ENCODE measurements at regions not wholly inside any gene's neighbourhood (a gene's known extent, or its start where the extent isn't known, plus 50 kb on each side); places are given as distances from the start of the nearest gene placed in this dataset.
A peak's percentile ranks its signal among the peaks of the same experiment; 100 is the strongest.
"Not testable (repeated sequence)": the region's sequence is repeated elsewhere in the genome, so short reads cannot be mapped to it uniquely, and the experiment has no call there.

DNA sequence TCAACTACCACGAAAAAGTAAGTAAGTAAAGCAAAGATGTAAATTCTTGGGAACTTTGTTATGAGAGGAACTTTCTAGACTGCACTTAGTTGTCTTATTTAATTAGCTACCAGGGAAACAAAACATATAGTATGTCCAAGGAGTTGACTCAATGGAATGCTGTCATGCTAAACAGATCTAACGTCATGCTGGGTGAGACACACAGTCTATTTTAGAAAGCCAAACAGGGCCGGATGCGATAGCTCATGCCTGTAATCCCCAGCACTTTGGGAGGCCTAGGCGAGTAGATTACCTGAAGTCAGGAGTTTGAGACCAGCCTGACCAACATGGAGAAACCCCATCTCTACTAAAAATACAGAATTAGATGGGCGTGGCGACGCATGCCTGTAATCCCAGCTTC, 146.4 kb downstream of the NPIPA8 start:
- H3K27ac Mint-ChIP-seq; H3K4me3 Mint-ChIP-seq; DNase-seq (ENCODE audit: low spot score); H3K9me3 Mint-ChIP-seq; H3K27me3 Mint-ChIP-seq; ATAC-seq; H3K36me3 Mint-ChIP-seq; H3K4me1 Mint-ChIP-seq (ENCODE audit: low read depth in 2 of 2): not testable (repeated sequence)

DNA sequence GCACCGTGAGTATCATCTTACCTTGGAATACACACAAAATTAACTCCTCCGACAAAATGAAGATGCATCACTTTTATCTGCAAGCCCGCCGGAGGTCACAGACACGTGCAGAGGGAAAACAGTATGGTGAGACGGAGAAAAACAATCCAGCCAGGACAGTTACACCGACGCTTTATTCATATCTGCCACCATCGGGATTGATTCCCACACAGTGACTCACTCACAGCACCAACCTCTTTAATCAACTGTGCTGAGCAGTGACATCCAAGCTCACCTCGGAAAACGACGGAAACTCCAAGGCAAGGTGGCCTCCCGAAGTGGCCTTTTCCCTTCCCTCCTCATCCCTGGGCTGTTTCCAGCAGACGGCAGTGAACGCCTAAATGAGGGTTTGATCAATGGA, 151.8 kb downstream of the NPIPA8 start:
- H3K4me3 Mint-ChIP-seq; H3K27me3 Mint-ChIP-seq; H3K4me1 Mint-ChIP-seq (ENCODE audit: low read depth in 2 of 2); H3K9me3 Mint-ChIP-seq; DNase-seq (ENCODE audit: low spot score); H3K27ac Mint-ChIP-seq; H3K36me3 Mint-ChIP-seq; ATAC-seq: not testable (repeated sequence)

DNA sequence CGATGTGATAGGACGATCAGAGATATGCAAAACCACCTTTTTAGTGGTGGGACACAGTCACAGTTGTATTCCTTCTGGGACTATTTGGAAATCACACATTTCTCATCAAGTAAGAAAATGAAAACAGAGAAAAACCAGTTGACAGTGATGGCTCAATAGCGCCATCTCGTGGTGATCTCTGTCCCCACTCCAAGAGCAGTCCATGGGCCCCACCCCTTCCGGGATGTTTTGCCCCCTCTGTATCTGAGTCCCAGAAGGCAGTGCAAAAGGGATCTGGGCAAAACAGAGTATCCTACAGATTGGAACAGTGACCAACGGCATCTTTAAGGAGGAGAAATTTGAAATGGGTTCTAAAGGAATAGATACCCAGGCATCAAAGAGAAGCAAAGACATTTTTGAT, 155.5 kb downstream of the NPIPA8 start:
- H3K4me1 Mint-ChIP-seq (ENCODE audit: low read depth in 2 of 2); ATAC-seq; H3K9me3 Mint-ChIP-seq; DNase-seq (ENCODE audit: low spot score); H3K4me3 Mint-ChIP-seq; H3K27ac Mint-ChIP-seq; H3K27me3 Mint-ChIP-seq; H3K36me3 Mint-ChIP-seq: not testable (repeated sequence)

DNA sequence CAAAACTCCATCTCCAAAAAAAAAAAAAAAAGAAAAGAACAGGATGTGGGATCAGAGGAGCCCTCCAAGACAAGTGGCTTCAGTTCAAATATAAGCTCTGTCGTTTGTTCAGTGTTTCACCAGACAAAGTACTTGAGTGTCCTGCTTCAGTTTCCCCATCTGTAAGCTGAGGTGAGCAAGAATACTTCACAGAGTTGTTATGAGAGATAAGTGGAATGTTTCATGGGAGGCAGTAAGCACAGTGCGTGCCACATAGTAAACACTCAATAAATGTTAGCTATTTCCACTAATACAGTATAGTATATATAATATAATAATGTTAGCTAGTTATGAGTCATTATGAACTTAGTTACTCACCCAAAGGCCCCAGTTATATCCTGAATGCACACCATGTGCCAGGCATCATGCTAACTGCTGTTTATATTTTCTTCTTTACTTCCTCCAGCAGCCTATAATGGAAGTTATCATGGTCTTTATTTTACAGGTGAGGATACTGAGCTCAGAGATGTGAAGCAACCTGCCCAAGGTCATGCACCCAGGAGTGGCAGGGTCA, 162.5 kb downstream of the NPIPA8 start:
- H3K27me3 Mint-ChIP-seq; DNase-seq (ENCODE audit: low spot score); H3K4me3 Mint-ChIP-seq; H3K36me3 Mint-ChIP-seq; H3K4me1 Mint-ChIP-seq (ENCODE audit: low read depth in 2 of 2); ATAC-seq; H3K27ac Mint-ChIP-seq; H3K9me3 Mint-ChIP-seq: not testable (repeated sequence)

DNA sequence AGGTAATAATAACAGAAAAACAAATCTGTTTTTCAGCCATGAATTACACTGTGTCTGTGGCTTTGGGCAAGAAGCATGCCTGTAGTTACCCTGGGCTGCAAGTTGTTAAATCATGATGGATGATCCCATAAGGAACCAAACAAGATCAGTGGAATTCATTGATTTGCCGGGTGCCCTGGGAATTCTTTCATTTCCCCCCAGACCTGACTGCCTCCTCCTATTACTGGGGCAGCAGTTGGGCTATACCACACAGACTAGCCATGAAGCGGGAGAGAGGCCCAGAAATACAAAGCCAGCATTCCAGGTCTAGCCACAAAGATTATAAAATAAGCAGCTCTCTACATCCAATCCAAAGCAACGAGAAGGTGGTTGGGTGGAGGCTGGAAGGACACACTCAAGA, 174.2 kb downstream of the NPIPA8 start:
- ATAC-seq; H3K36me3 Mint-ChIP-seq; H3K27ac Mint-ChIP-seq; DNase-seq (ENCODE audit: low spot score); H3K4me1 Mint-ChIP-seq (ENCODE audit: low read depth in 2 of 2); H3K4me3 Mint-ChIP-seq; H3K9me3 Mint-ChIP-seq: not testable (repeated sequence)
- H3K27me3 Mint-ChIP-seq = peaks cover 13 to 17% of the 10 kb centered on the region in 2 donors

DNA sequence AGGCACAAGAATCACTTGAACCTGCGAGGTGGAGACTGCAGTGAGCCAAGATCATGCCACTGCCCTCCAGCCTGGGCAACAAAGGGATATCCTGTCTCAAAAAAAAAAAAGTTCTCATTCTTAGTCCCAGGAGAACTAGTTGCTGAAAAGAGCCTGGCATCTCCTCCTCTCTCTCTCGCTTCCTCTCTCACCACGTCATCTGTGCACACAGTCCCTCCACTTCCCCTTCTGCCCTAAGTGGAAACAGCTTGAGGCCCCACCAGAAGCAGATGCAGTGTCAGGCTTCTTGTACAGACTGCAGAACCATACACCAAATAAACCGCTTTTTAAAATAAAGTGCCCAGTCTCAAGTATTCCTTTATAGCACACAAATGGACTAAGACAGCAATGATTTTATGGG, 175.3 kb downstream of the NPIPA8 start:
- H3K4me1 Mint-ChIP-seq (ENCODE audit: low read depth in 2 of 2); ATAC-seq; H3K4me3 Mint-ChIP-seq; H3K9me3 Mint-ChIP-seq; H3K36me3 Mint-ChIP-seq; DNase-seq (ENCODE audit: low spot score); H3K27ac Mint-ChIP-seq: not testable (repeated sequence)
- peaks cover 13 to 17% of the 10 kb centered on the region in 2 donors for H3K27me3 Mint-ChIP-seq

DNA sequence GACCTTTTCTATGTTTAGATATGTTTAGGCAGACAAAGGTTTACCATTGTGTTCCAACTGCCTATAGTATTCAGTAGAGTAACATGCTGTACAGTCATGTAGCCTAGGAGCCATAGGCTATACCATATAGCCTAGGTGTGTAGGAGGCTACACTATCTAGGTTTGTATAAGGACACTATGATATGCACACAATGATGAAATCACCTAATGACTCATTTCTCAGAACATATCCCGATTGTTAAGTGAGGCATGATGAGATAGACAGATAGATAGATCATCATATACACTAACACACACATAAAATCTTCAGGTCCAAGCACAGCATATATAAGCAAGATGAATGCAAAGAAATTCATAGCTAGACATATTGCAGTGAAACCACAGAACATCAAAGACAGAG, 177.4 kb downstream of the NPIPA8 start:
- H3K27ac Mint-ChIP-seq; H3K4me1 Mint-ChIP-seq (ENCODE audit: low read depth in 2 of 2); ATAC-seq: not testable (repeated sequence)

DNA sequence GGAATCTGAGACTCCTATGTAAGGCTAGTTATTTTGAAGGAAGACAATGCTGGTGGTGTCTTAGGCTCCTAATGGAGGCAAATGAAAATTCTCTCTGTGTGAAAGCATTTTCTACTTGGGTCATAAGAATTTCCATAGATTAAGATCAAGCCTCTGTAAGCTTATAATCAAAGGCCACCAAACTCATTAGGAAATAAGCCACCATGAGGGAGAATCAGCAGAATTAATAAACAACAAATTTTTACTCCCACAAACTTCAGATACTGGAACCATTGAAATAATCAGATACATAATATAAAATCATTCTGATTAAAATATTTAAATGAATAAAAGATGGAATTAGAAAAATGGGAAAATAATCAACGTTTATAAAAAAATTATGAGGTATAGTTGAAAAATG, 178.7 kb downstream of the NPIPA8 start:
- not testable (repeated sequence) for H3K36me3 Mint-ChIP-seq; DNase-seq (ENCODE audit: low spot score); H3K27me3 Mint-ChIP-seq; H3K9me3 Mint-ChIP-seq; H3K4me1 Mint-ChIP-seq (ENCODE audit: low read depth in 2 of 2); H3K27ac Mint-ChIP-seq; ATAC-seq; H3K4me3 Mint-ChIP-seq

More for the DNA sequence above, 177.4 kb downstream of the NPIPA8 start:
- H3K9me3 Mint-ChIP-seq; H3K4me3 Mint-ChIP-seq; DNase-seq (ENCODE audit: low spot score); H3K27me3 Mint-ChIP-seq; H3K36me3 Mint-ChIP-seq: not testable (repeated sequence)

DNA sequence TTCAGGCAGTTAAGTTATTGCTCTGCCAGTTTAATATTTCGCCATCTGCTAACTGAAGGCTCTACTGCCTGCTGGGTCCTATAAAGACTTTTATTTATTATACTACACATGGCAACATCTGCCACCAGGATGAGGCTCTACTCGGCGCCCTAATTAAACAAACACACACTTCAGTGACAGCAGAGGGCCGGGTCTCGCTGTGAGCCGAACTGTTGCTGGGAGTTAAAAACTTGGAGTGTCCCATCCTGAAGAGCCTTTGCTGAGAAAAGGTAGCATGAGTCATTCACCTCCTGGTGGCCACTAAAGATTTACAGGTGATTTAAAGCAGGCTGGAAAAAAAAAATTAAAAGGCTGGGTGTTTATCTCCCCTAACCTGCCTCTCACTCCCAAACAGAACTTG, 183.7 kb downstream of the NPIPA8 start:
- H3K9me3 Mint-ChIP-seq; DNase-seq (ENCODE audit: low spot score); H3K4me1 Mint-ChIP-seq (ENCODE audit: low read depth in 2 of 2); H3K27ac Mint-ChIP-seq; ATAC-seq; H3K36me3 Mint-ChIP-seq; H3K27me3 Mint-ChIP-seq; H3K4me3 Mint-ChIP-seq: not testable (repeated sequence)

DNA sequence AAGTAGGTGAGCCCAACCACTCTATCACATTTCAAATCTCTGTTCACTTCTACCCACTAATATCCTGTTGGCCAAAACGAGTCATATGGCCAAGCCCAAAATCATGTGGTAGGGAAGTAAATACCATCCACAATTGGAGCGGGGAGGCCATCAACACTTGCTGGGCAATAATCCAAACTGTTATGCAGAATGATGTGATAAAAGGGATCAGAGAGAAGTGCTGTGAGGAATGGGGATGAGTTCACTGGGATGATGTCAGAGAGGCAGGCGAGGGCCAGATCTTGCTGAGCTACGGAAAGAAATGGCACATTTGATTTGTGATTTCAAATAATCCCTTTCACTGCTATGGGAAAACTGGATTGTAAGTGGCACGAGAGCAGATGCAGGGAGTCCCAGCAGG, 188.4 kb downstream of the NPIPA8 start:
- not testable (repeated sequence) for H3K4me1 Mint-ChIP-seq (ENCODE audit: low read depth in 2 of 2); H3K9me3 Mint-ChIP-seq; H3K4me3 Mint-ChIP-seq; ATAC-seq; H3K27ac Mint-ChIP-seq; H3K27me3 Mint-ChIP-seq; H3K36me3 Mint-ChIP-seq; DNase-seq (ENCODE audit: low spot score)

DNA sequence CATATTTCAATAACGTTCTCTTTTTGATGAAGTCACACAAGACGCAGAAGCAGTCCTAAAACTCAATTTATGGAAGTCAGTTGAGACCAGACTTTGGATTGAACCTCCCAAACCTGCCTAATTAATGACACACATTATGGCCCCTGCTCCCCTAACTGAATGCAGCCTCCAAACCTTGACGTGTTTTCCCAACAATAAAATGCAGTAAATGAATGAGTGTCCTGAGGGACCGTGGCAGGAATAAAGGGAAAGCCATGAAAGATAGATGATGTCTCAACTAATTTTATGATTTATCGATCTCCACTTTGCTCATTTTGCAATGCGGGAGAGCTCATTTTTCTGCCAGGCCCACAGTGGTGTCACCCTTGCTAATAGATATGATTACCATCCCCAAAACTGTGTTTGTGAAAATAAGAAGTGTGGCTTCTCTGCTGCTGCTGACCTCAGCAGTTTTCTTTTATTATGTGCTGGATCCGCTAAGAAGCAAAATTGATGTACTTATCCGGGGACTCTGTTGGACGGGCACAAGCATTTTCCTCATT, 189.9 kb downstream of the NPIPA8 start:
- H3K27ac Mint-ChIP-seq; H3K27me3 Mint-ChIP-seq; ATAC-seq; H3K4me3 Mint-ChIP-seq; DNase-seq (ENCODE audit: low spot score); H3K9me3 Mint-ChIP-seq; H3K36me3 Mint-ChIP-seq; H3K4me1 Mint-ChIP-seq (ENCODE audit: low read depth in 2 of 2): not testable (repeated sequence)

DNA sequence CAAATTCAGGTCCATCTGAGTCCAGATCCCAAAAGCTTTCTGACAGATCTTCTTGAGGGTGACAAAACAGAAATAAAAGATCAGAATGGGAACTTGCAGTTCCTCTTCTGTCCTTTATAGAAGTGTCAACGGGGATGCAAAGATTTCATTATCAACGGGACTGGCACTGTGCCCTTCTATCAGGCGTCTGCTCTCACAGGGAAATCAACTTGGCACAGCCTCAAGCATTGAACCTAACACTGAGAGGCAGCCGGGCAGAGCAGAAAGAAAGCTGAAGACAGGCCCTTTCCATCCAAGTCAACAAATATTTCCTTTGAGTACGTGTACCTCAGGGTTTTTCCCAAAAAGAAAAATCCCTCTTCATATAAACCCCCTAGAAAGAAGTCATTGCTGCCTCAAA, 194.5 kb downstream of the NPIPA8 start:
- H3K36me3 Mint-ChIP-seq; H3K27me3 Mint-ChIP-seq; H3K4me3 Mint-ChIP-seq; H3K9me3 Mint-ChIP-seq; H3K27ac Mint-ChIP-seq; DNase-seq (ENCODE audit: low spot score); ATAC-seq; H3K4me1 Mint-ChIP-seq (ENCODE audit: low read depth in 2 of 2): not testable (repeated sequence)

DNA sequence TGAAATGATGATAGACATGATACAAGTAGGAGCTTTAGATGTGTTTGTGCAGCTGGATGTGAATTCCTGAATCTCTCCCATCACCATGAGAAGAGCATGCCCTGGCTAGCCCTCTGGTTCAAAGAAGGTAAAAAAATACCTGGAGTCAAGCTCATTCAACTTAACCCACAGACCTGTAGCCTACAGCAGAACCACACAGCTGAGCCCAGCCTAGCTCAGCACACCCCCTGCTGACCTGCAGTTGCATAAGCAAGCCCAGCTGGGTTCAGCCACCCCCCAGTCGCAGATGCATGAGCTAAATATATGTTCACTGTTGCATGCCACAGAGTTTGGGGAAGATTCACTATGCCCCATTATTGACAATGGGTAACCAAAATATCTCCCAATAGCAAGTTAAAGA, 200.2 kb downstream of the NPIPA8 start:
- not testable (repeated sequence) for H3K4me3 Mint-ChIP-seq; H3K4me1 Mint-ChIP-seq (ENCODE audit: low read depth in 2 of 2); H3K36me3 Mint-ChIP-seq; H3K27ac Mint-ChIP-seq; DNase-seq (ENCODE audit: low spot score); ATAC-seq; H3K9me3 Mint-ChIP-seq; H3K27me3 Mint-ChIP-seq

DNA sequence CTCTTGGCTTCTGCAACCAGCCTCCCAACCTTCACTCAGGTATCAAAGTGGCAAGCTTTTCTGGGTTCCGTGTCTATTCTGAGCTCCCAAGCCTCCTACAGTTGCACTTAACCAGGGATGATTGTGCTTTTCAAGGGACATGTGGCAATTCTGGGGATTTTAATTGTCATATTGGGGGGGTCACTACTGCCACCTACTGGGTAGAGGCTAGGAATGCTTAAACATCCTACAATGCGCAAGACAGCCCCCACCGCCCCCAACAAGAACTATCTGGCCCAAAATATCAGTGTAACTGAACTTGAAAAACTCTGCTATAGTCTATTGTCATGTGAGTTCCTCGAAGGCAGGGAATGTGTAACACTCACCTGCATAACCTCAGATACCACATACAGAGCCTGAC, 201.5 kb downstream of the NPIPA8 start:
- H3K4me1 Mint-ChIP-seq (ENCODE audit: low read depth in 2 of 2); H3K4me3 Mint-ChIP-seq; H3K27me3 Mint-ChIP-seq; DNase-seq (ENCODE audit: low spot score); H3K36me3 Mint-ChIP-seq; H3K9me3 Mint-ChIP-seq; ATAC-seq; H3K27ac Mint-ChIP-seq: not testable (repeated sequence)

DNA sequence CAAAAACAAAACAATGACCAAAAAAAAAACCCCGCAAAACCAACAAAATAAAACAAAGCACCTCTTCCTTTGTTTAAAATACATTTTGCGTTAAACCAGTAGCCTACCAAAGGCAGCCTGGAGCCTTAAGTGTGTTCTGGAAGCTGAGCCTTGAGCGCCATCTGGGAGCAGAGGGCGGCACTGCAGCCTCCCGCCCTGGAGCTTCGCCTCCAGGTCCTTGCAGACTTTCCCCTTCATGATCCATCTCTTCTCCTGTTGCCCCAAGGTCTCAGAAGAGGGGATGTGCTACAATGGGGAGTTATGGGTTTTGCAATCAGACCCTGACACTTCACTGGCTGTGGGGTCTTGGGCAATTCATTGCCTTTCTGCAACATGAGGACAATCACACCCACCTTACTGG, 204.9 kb downstream of the NPIPA8 start:
- H3K4me3 Mint-ChIP-seq; H3K4me1 Mint-ChIP-seq (ENCODE audit: low read depth in 2 of 2); H3K9me3 Mint-ChIP-seq; H3K27ac Mint-ChIP-seq; DNase-seq (ENCODE audit: low spot score); H3K27me3 Mint-ChIP-seq; H3K36me3 Mint-ChIP-seq: not testable (repeated sequence)
- ATAC-seq = peak; percentile 72 to 73

Data from natural killer cell treated with Interleukin-12 subunit alpha and Interleukin-12 subunit beta and Interleukin-15 and Interleukin-18, amount 100 ng/mL, for 72 hours (primary cell).